HEK293 (cell line): ENCODE measurements at regions not wholly inside any gene's neighbourhood (a gene's known extent, or its start where the extent isn't known, plus 50 kb on each side); places are given as distances from the start of the nearest gene placed in this dataset.

ENCODE experiments used
- CTCF ChIA-PET: fragments of 350-600 bp; formaldehyde crosslinking; extraction: SDS; loops from one replicate; lab custom pipeline; 2021; ENCODE audit warnings: antibody characterized with exemption; lab: Yijun Ruan, JAX
- POLR2A ChIA-PET: fragments of 300-600 bp; formaldehyde crosslinking; extraction: SDS; loops from one replicate; lab custom pipeline; 2020; ENCODE audit warnings: antibody characterized with exemption, inconsistent platforms; lab: Yijun Ruan, JAX
- H3K27ac ChIP-seq: fragments of 200-500 bp; sonication (Bioruptor generic); 2 replicates; pipeline ENCODE4 v1.5.1; 2014; ENCODE audit warnings: low read depth, low read length, control low read depth, inconsistent platforms; ENCODE audit errors: extremely low read depth
- H3K36me3 ChIP-seq, 2 experiments: fragments of 200-500 bp in 1 of 2; sonication (Bioruptor generic) in 1 of 2; 1 replicate in 1 of 2; 2 replicates in 1 of 2; pipeline ENCODE4 v1.5.1; 2014 to 2017; ENCODE audit warnings: inconsistent platforms in 2 of 2, low read length in 2 of 2; ENCODE audit not compliant: control insufficient read depth in 2 of 2, insufficient read depth in 1 of 2
- H3K4me1 ChIP-seq: fragments of 200-500 bp; sonication (Bioruptor generic); 2 replicates; pipeline ENCODE4 v1.5.1; 2014; ENCODE audit warnings: mild to moderate bottlenecking, low read length, inconsistent platforms; ENCODE audit not compliant: control insufficient read depth, insufficient read depth
- H3K4me3 ChIP-seq: 2 replicates; pipeline ENCODE4 v1.5.1; 2011; ENCODE audit warnings: low read depth, mild to moderate bottlenecking, control low read depth, low read length, moderate library complexity
- H3K9me3 ChIP-seq: fragments of 200-500 bp; sonication (Bioruptor generic); 2 replicates; pipeline ENCODE4 v1.5.1; 2014; ENCODE audit warnings: low read depth, low read length, inconsistent platforms; ENCODE audit not compliant: control insufficient read depth, insufficient read depth
- GLI2 ChIP-seq: fragments of 450-650 bp; formaldehyde crosslinking; IDR thresholded peaks from 2 replicates; pipeline ENCODE4; 2017; ENCODE audit warnings: missing biosample characterization, missing genetic modification characterization, low read depth, borderline replicate concordance
- PATZ1 ChIP-seq: fragments of 450-650 bp; formaldehyde crosslinking; IDR thresholded peaks from 2 replicates; pipeline ENCODE4 v1.5.1; 2016; ENCODE audit warnings: missing biosample characterization, missing genetic modification characterization
- SCRT2 ChIP-seq: fragments of 450-650 bp; formaldehyde crosslinking; IDR thresholded peaks from 2 replicates; pipeline ENCODE4 v1.5.1; 2016; ENCODE audit warnings: missing biosample characterization, missing genetic modification characterization
- ZBTB21 ChIP-seq: fragments of 450-650 bp; formaldehyde crosslinking; IDR thresholded peaks from 2 replicates; pipeline ENCODE4 v1.5.1; 2017; ENCODE audit warnings: missing biosample characterization, missing genetic modification characterization
- ZNF114 ChIP-seq: fragments of 450-650 bp; formaldehyde crosslinking; IDR thresholded peaks from 2 replicates; pipeline ENCODE4 v1.5.0; 2017; ENCODE audit warnings: missing biosample characterization, missing genetic modification characterization
- ZNF354C ChIP-seq: fragments of 450-650 bp; formaldehyde crosslinking; IDR thresholded peaks from 2 replicates; pipeline ENCODE4 v1.5.1; 2016; ENCODE audit warnings: missing biosample characterization, missing genetic modification characterization, low read depth, borderline replicate concordance
- ZNF37A ChIP-seq: fragments of 450-650 bp; IDR thresholded peaks from 2 replicates; pipeline ENCODE4 v1.5.1; 2018; ENCODE audit warnings: missing biosample characterization, missing genetic modification characterization
- ZNF404 ChIP-seq: fragments of 450-650 bp; formaldehyde crosslinking; IDR thresholded peaks from 2 replicates; pipeline ENCODE4 v1.5.1; 2017; ENCODE audit warnings: missing biosample characterization, missing genetic modification characterization
- ZNF416 ChIP-seq: fragments of 450-650 bp; formaldehyde crosslinking; IDR thresholded peaks from 2 replicates; pipeline ENCODE4 v1.5.1; 2016; ENCODE audit warnings: missing biosample characterization, missing genetic modification characterization
- ZNF426 ChIP-seq: fragments of 450-650 bp; formaldehyde crosslinking; IDR thresholded peaks from 2 replicates; pipeline ENCODE4 v1.5.1; 2017; ENCODE audit warnings: missing biosample characterization, missing genetic modification characterization, mild to moderate bottlenecking, inconsistent platforms, moderate library complexity
- ZNF510 ChIP-seq: fragments of 450-650 bp; formaldehyde crosslinking; IDR thresholded peaks from 2 replicates; pipeline ENCODE4 v1.5.1; 2018; ENCODE audit warnings: mild to moderate bottlenecking, missing genetic modification characterization, missing biosample characterization; ENCODE audit not compliant: insufficient replicate concordance
- ZNF521 ChIP-seq: fragments of 450-650 bp; formaldehyde crosslinking; IDR thresholded peaks from 2 replicates; pipeline ENCODE4 v1.5.1; 2017; ENCODE audit warnings: missing biosample characterization, mild to moderate bottlenecking, missing genetic modification characterization
- ZNF560 ChIP-seq: fragments of 450-650 bp; formaldehyde crosslinking; IDR thresholded peaks from 2 replicates; pipeline ENCODE4 v1.5.1; 2017; ENCODE audit warnings: missing biosample characterization, missing genetic modification characterization, borderline replicate concordance
- ZNF664 ChIP-seq: fragments of 450-650 bp; formaldehyde crosslinking; IDR thresholded peaks from 2 replicates; pipeline ENCODE4 v1.5.1; 2016; ENCODE audit warnings: missing biosample characterization, missing genetic modification characterization
- TF ChIP-seq, protein P1 (sequence below): IDR thresholded peaks from 2 replicates; pipeline ENCODE4 v1.6.1; 2011; ENCODE audit warnings: mild to moderate bottlenecking, low read depth, low read length, borderline replicate concordance
- TF ChIP-seq, protein P2 (sequence below): fragments of 450-650 bp; formaldehyde crosslinking; IDR thresholded peaks from 2 replicates; pipeline ENCODE4 v1.5.1; 2016; ENCODE audit warnings: missing biosample characterization, missing genetic modification characterization
- TF ChIP-seq, protein P3 (sequence below): fragments of 450-650 bp; formaldehyde crosslinking; IDR thresholded peaks from 2 replicates; pipeline ENCODE4 v1.5.1; 2016; ENCODE audit warnings: missing biosample characterization, missing genetic modification characterization
- TF ChIP-seq, protein P4 (sequence below): fragments of 450-650 bp; formaldehyde crosslinking; IDR thresholded peaks from 2 replicates; pipeline ENCODE4 v1.5.1; 2017; ENCODE audit warnings: missing biosample characterization, missing genetic modification characterization

DNA sequence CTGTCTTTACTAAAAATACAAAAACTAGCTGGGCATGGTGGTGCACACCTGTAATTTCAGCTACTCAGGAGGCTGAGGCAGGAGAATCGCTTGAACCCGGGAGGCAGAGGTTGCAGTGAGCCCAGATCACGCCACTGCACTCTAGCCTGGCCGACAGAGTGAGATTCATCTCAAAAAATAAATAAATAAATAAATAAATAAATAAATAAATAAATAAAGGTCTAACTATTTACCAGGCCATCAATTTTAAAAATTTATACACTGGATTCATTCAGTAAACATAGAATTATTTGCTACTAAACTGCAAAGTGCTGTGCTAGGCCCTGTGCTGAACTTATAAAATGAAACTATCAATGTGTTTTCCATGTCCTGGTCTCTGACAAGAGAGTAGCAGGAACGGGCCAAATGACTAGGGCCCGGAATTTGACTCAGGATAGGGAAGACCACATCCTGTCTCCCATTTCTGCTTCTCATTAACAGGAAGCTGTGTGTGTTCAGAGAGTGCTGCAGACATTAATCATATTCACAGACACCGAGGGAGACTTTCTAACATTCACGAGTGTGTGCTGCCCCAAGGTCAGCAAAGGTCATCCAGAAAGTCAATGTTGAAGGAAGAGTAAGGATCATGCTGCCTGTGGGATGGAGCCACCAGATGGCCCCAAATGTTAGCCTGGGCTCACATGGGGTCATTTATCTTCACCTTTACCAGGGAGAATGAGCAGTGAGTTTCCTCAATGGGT lies 95.8 kb downstream of the SPP2 start (continued):
- TF ChIP-seq ZNF510 (tag by site-specific recombination) = peak; percentile 49
- TF ChIP-seq GLI2 (tag by site-specific recombination) = peak; percentile 14; the same call in 1 of the 2 replicates
- TF ChIP-seq ZNF664 (tag by site-specific recombination) = 0 out of 2 replicates have a peak, but pooled peaks have one; percentile 31
- no peak for TF ChIP-seq ZNF416
- peak; percentile 67 for TF ChIP-seq ZNF426 (tag by site-specific recombination)

- TF ChIP-seq, protein P1, sequence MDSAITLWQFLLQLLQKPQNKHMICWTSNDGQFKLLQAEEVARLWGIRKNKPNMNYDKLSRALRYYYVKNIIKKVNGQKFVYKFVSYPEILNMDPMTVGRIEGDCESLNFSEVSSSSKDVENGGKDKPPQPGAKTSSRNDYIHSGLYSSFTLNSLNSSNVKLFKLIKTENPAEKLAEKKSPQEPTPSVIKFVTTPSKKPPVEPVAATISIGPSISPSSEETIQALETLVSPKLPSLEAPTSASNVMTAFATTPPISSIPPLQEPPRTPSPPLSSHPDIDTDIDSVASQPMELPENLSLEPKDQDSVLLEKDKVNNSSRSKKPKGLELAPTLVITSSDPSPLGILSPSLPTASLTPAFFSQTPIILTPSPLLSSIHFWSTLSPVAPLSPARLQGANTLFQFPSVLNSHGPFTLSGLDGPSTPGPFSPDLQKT = no peak
- TF ChIP-seq, protein P2, sequence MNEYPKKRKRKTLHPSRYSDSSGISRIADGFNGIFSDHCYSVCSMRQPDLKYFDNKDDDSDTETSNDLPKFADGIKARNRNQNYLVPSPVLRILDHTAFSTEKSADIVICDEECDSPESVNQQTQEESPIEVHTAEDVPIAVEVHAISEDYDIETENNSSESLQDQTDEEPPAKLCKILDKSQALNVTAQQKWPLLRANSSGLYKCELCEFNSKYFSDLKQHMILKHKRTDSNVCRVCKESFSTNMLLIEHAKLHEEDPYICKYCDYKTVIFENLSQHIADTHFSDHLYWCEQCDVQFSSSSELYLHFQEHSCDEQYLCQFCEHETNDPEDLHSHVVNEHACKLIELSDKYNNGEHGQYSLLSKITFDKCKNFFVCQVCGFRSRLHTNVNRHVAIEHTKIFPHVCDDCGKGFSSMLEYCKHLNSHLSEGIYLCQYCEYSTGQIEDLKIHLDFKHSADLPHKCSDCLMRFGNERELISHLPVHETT (tag by site-specific recombination) = no peak
- Histone ChIP-seq H3K4me3 (no peak overlapping the region), H3K27ac (no peak overlapping the region), H3K36me3 (no peaks in the 10 kb centered on the region), H3K9me3 (no peaks in the 10 kb centered on the region), H3K4me1 (peaks cover 4% of the 10 kb centered on the region; the same call in 1 of the 2 replicates)
- CTCF ChIA-PET = interaction anchor here (0.6 kb wide), 1 partner anchor 112 kb away, joined by 4 read pairs; no protein-coding TSS in a partner anchor
- POLR2A ChIA-PET = no interaction called here
Measured at GRCh38 chr2:234145511-234145910, 95.0 kb downstream of the SPP2 start.

DNA sequence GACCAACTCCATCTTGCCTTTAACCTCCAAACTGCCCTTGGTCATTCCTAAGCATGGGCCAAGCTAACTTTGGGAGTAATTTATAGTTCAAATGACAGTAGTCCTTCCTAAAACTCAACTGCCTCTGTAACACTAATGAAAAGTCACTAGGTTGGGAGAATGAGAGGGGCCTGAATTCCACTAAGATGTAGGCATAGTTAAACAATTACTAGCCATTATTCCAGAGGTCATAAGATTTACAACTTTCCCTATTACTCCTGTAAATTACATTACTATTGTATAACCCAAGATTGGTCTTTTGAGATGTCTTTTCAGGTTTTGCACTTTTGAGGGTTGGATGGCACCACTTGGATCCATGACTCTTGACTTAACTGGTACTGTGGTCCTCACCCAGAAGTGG lies 94.6 kb downstream of the SPP2 start:
- H3K27ac ChIP-seq = no peak overlapping the region
- H3K4me1 ChIP-seq = peaks cover 4% of the 10 kb centered on the region; the same call in 1 of the 2 replicates
- H3K36me3 ChIP-seq = no peaks in the 10 kb centered on the region
- ChIA-PET POLR2A (no interaction called here), CTCF (interaction anchor here (0.6 kb wide), 1 partner anchor 113 kb away, joined by 4 read pairs; no protein-coding TSS in a partner anchor)
- H3K9me3 ChIP-seq = no peaks in the 10 kb centered on the region
- H3K4me3 ChIP-seq = no peak overlapping the region
- TF ChIP-seq ZNF560 (tag by site-specific recombination) (no peak), ZNF37A (no peak), PATZ1 (tag by site-specific recombination) (no peak), ZNF510 (tag by site-specific recombination) (peak; percentile 93), ZNF521 (tag by site-specific recombination) (no peak), ZNF404 (no peak), ZNF354C (no peak)

DNA sequence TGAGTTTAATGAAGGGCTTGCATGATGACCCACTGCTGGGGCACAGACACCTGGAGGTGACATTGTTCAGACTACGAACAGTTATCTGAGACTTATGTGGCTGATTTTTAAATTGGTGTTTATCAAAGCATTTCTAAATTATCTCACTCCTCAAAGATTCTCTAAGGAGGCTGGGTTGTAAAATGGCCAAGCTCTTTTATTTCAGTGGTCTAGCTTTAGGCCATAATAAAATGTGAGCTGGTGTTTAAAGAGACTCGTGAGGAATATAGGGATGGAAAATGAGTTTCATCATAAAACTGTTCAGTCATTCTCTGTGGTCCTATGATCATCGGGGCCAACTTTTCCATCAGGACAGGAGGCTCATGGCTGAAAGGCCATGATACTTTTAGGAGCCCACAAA lies 93.4 kb downstream of the SPP2 start:
- Histone ChIP-seq H3K36me3 (no peaks in the 10 kb centered on the region), H3K4me3 (no peak overlapping the region), H3K9me3 (no peaks in the 10 kb centered on the region), H3K4me1 (peaks cover 4% of the 10 kb centered on the region; the same call in 1 of the 2 replicates), H3K27ac (no peak overlapping the region)
- CTCF ChIA-PET = no interaction called here
- POLR2A ChIA-PET = no interaction called here
- TF ChIP-seq, protein P3, sequence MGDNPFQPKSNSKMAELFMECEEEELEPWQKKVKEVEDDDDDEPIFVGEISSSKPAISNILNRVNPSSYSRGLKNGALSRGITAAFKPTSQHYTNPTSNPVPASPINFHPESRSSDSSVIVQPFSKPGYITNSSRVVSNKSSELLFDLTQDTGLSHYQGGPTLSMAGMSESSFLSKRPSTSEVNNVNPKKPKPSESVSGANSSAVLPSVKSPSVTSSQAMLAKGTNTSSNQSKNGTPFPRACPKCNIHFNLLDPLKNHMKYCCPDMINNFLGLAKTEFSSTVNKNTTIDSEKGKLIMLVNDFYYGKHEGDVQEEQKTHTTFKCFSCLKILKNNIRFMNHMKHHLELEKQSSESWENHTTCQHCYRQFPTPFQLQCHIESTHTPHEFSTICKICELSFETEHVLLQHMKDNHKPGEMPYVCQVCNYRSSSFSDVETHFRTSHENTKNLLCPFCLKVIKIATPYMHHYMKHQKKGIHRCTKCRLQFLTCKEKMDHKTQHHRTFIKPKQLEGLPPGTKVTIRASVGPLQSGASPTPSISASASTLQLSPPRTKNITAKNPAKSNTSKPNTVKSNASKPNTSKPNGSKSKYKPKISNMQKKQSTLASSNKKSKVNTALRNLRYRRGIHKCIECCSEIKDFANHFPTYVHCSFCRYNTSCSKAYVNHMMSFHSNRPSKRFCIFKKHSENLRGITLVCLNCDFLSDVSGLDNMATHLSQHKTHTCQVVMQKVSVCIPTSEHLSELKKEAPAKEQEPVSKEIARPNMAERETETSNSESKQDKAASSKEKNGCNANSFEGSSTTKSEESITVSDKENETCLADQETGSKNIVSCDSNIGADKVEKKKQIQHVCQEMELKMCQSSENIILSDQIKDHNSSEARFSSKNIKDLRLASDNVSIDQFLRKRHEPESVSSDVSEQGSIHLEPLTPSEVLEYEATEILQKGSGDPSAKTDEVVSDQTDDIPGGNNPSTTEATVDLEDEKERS = no peak
- TF ChIP-seq, protein P4, sequence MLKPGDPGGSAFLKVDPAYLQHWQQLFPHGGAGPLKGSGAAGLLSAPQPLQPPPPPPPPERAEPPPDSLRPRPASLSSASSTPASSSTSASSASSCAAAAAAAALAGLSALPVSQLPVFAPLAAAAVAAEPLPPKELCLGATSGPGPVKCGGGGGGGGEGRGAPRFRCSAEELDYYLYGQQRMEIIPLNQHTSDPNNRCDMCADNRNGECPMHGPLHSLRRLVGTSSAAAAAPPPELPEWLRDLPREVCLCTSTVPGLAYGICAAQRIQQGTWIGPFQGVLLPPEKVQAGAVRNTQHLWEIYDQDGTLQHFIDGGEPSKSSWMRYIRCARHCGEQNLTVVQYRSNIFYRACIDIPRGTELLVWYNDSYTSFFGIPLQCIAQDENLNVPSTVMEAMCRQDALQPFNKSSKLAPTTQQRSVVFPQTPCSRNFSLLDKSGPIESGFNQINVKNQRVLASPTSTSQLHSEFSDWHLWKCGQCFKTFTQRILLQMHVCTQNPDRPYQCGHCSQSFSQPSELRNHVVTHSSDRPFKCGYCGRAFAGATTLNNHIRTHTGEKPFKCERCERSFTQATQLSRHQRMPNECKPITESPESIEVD (tag by site-specific recombination) = 0 out of 2 replicates have a peak, but pooled peaks have one; percentile 29
- TF ChIP-seq ZBTB21 (tag by site-specific recombination) (no peak), ZNF114 (tag by site-specific recombination) (no peak), SCRT2 (tag by site-specific recombination) (no peak)
